ENCODE measurements at regions not wholly inside any gene's neighbourhood (a gene's known extent, or its start where the extent isn't known, plus 50 kb on each side); places are given as distances from the start of the nearest gene placed in this dataset.
A peak's percentile ranks its signal among the peaks of the same experiment; 100 is the strongest.

- DNase-seq (ENCODE audit: low read depth): no peak
- no peak for TF ChIP-seq CTCF (IDR thresholded peaks at IDR 0.05; ENCODE audit: insufficient read depth, low read length, severe bottlenecking)
- Histone ChIP-seq H3K36me3 (ENCODE audit: control insufficient read depth, insufficient read depth, low read length) (no peaks in the 10 kb centered on the region), H3K27me3 (ENCODE audit: control insufficient read depth, insufficient read depth, low read length) (peaks cover 5% of the 10 kb centered on the region), H3K4me3 (ENCODE audit: low read depth, low read length) (no peak overlapping the region)
- FAIRE-seq: no peak
These were observed 116.9 kb upstream of the RAB4A start for GRCh38 chr1:229153955-229154548.

GRCh38 chr1:229154811-229155210, 116.1 kb upstream of the RAB4A start:
- DNase-seq (ENCODE audit: low read depth) (no peak), FAIRE-seq (no peak)
- peaks cover 3% of the 10 kb centered on the region for H3K27me3 ChIP-seq (ENCODE audit: control insufficient read depth, insufficient read depth, low read length)
- H3K4me3 ChIP-seq (ENCODE audit: low read depth, low read length): no peak overlapping the region
- H3K36me3 ChIP-seq (ENCODE audit: control insufficient read depth, insufficient read depth, low read length): no peaks in the 10 kb centered on the region
- TF ChIP-seq CTCF (IDR thresholded peaks at IDR 0.05; ENCODE audit: insufficient read depth, low read length, severe bottlenecking): no peak

GRCh38 chr1:229155472-229155871, 115.4 kb upstream of the RAB4A start:
- Histone ChIP-seq H3K4me3 (ENCODE audit: low read depth, low read length) (no peak overlapping the region), H3K27me3 (ENCODE audit: control insufficient read depth, insufficient read depth, low read length) (peaks cover 5% of the 10 kb centered on the region), H3K36me3 (ENCODE audit: control insufficient read depth, insufficient read depth, low read length) (no peaks in the 10 kb centered on the region)
- no peak for DNase-seq (ENCODE audit: low read depth)
- TF ChIP-seq CTCF (IDR thresholded peaks at IDR 0.05; ENCODE audit: insufficient read depth, low read length, severe bottlenecking): no peak
- FAIRE-seq: no peak

GRCh38 chr1:229156872-229157271, 114.0 kb upstream of the RAB4A start:
- Histone ChIP-seq H3K36me3 (ENCODE audit: control insufficient read depth, insufficient read depth, low read length) (no peaks in the 10 kb centered on the region), H3K27me3 (ENCODE audit: control insufficient read depth, insufficient read depth, low read length) (peaks cover 5% of the 10 kb centered on the region), H3K4me3 (ENCODE audit: low read depth, low read length) (no peak overlapping the region)
- FAIRE-seq (no peak), DNase-seq (ENCODE audit: low read depth) (no peak)
- peak; percentile 36 for TF ChIP-seq CTCF (IDR thresholded peaks at IDR 0.05; ENCODE audit: insufficient read depth, low read length, severe bottlenecking)

- Histone ChIP-seq H3K36me3 (ENCODE audit: control insufficient read depth, insufficient read depth, low read length) (no peaks in the 10 kb centered on the region), H3K4me3 (ENCODE audit: low read depth, low read length) (no peak overlapping the region), H3K27me3 (ENCODE audit: control insufficient read depth, insufficient read depth, low read length) (peaks cover 5% of the 10 kb centered on the region)
- FAIRE-seq: no peak
- no peak for DNase-seq (ENCODE audit: low read depth)
- no peak for TF ChIP-seq CTCF (IDR thresholded peaks at IDR 0.05; ENCODE audit: insufficient read depth, low read length, severe bottlenecking)
These were observed 113.4 kb upstream of the RAB4A start for GRCh38 chr1:229157480-229157879.

GRCh38 chr1:229158341-229158921, 112.5 kb upstream of the RAB4A start:
- no peak overlapping the region for H3K4me3 ChIP-seq (ENCODE audit: low read depth, low read length)
- H3K27me3 ChIP-seq (ENCODE audit: control insufficient read depth, insufficient read depth, low read length): peaks cover 5% of the 10 kb centered on the region
- TF ChIP-seq CTCF (IDR thresholded peaks at IDR 0.05; ENCODE audit: insufficient read depth, low read length, severe bottlenecking): no peak
- no peak for FAIRE-seq
- DNase-seq (ENCODE audit: low read depth): no peak
- H3K36me3 ChIP-seq (ENCODE audit: control insufficient read depth, insufficient read depth, low read length): no peaks in the 10 kb centered on the region

Data from bronchial epithelial cell (primary cell).